Osteocyte (in vitro differentiated cells): ENCODE measurements at regions not wholly inside any gene's neighbourhood (a gene's known extent, or its start where the extent isn't known, plus 50 kb on each side); places are given as distances from the start of the nearest gene placed in this dataset.
"Not testable (repeated sequence)": the region's sequence is repeated elsewhere in the genome, so short reads cannot be mapped to it uniquely, and the experiment has no call there.

Source experiments
- DNase-seq: peaks from one replicate; pipeline ENCODE4 v3.0.0; 2021; ENCODE audit warnings: mixed read lengths; ENCODE audit not compliant: unreplicated experiment; ENCODE audit errors: extremely low spot score
- H3K27ac Mint-ChIP-seq: one replicate; pipeline ENCODE4 v1.8.0; 2021; ENCODE audit warnings: mild to moderate bottlenecking, mixed read lengths; ENCODE audit not compliant: unreplicated experiment
- H3K27me3 Mint-ChIP-seq: one replicate; pipeline ENCODE4 v1.8.0; 2021; ENCODE audit warnings: mixed read lengths; ENCODE audit not compliant: unreplicated experiment
- H3K36me3 Mint-ChIP-seq: one replicate; pipeline ENCODE4 v1.8.0; 2021; ENCODE audit warnings: mixed read lengths; ENCODE audit not compliant: unreplicated experiment
- H3K4me1 Mint-ChIP-seq: one replicate; pipeline ENCODE4 v1.8.0; 2021; ENCODE audit warnings: mixed read lengths; ENCODE audit not compliant: unreplicated experiment
- H3K4me3 Mint-ChIP-seq: one replicate; pipeline ENCODE4 v1.8.0; 2021; ENCODE audit warnings: mild to moderate bottlenecking, moderate library complexity, mixed read lengths; ENCODE audit not compliant: unreplicated experiment
- H3K9me3 Mint-ChIP-seq: one replicate; pipeline ENCODE4 v1.8.0; 2021; ENCODE audit warnings: mixed read lengths; ENCODE audit not compliant: unreplicated experiment
- CTCF ChIP-seq: fragments of 200-600 bp; sonication (generic); IDR thresholded peaks from 2 replicates; pipeline ENCODE4 v1.5.0; 2021; ENCODE audit warnings: antibody characterized with exemption, mild to moderate bottlenecking, moderate library complexity

- no peak for DNase-seq
- no peak overlapping the region for H3K4me3 Mint-ChIP-seq
- H3K36me3 Mint-ChIP-seq, result peaks cover 2% of the 10 kb centered on the region
- peaks cover 3% of the 10 kb centered on the region for H3K4me1 Mint-ChIP-seq
- H3K27me3 Mint-ChIP-seq, result no peaks in the 10 kb centered on the region
- no peak overlapping the region for H3K27ac Mint-ChIP-seq
- H3K9me3 Mint-ChIP-seq, result peaks cover 6% of the 10 kb centered on the region
- no peak for TF ChIP-seq CTCF
Observed at GRCh38 chr4:66482186-66482585, 811.9 kb upstream of the EPHA5 start.

GRCh38 chr4:66475596-66475995, 805.3 kb upstream of the EPHA5 start:
- no peak for DNase-seq
- Mint-ChIP-seq H3K27me3 (no peaks in the 10 kb centered on the region), H3K36me3 (peaks cover 6% of the 10 kb centered on the region), H3K4me1 (no peaks in the 10 kb centered on the region), H3K4me3 (no peak overlapping the region), H3K27ac (no peak overlapping the region), H3K9me3 (peaks cover 15% of the 10 kb centered on the region)
- TF ChIP-seq CTCF, result no peak

- TF ChIP-seq CTCF, result no peak
- H3K27ac Mint-ChIP-seq, result no peak overlapping the region
- no peak for DNase-seq
- peaks cover 4% of the 10 kb centered on the region for H3K36me3 Mint-ChIP-seq
- no peak overlapping the region for H3K4me3 Mint-ChIP-seq
- H3K4me1 Mint-ChIP-seq, result no peaks in the 10 kb centered on the region
- H3K9me3 Mint-ChIP-seq, result peaks cover 10% of the 10 kb centered on the region
- no peaks in the 10 kb centered on the region for H3K27me3 Mint-ChIP-seq
Observed at GRCh38 chr4:66465111-66465510, 794.8 kb upstream of the EPHA5 start.

- H3K9me3 Mint-ChIP-seq, result peaks cover 10% of the 10 kb centered on the region
- not testable (repeated sequence) for H3K36me3 Mint-ChIP-seq, H3K27me3 Mint-ChIP-seq, H3K4me1 Mint-ChIP-seq, DNase-seq, H3K4me3 Mint-ChIP-seq, H3K27ac Mint-ChIP-seq
Observed at GRCh38 chr4:66462890-66463289, 792.6 kb upstream of the EPHA5 start.

DNA sequence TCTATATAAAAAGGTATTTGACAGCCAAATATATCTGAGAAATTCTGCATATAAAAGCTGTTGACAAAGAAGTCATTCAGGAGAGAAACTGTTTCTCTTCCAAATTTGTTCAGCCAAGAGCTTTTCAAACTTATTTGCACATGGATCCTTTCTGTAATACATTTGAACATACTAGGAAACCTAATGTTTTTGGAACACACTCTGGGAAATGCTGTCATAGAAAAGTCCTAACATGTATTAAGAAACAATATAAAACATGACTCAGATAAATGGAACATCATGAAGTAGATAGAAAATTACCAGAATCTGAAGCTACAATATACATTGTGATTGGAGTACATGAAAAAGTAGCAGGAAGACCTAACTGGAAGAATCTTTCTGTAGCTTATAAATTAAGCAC, 781.5 kb upstream of the EPHA5 start:
- no peaks in the 10 kb centered on the region for H3K4me1 Mint-ChIP-seq
- DNase-seq, result no peak
- no peaks in the 10 kb centered on the region for H3K36me3 Mint-ChIP-seq
- H3K27me3 Mint-ChIP-seq, result no peaks in the 10 kb centered on the region
- TF ChIP-seq CTCF, result no peak
- no peak overlapping the region for H3K27ac Mint-ChIP-seq
- peaks cover 13% of the 10 kb centered on the region for H3K9me3 Mint-ChIP-seq
- no peak overlapping the region for H3K4me3 Mint-ChIP-seq

DNA sequence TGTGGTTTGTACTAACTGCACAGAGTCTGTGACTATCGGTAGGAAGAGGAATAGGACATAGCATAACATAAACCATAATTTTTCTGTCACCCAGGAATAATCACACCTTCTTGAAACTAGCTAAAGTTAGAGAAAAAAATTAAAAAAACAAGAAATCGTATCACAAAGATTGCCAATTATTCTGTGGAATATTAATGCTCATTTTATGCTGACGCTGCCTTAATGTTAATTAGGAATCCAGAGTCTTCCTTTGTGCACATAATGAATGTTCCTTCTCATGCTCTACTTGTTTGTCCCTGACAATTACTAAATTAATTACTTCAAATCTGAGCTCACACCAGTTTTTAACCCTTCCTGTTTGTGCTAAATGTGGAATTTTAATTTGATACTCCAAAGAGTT, 772.7 kb upstream of the EPHA5 start:
- Mint-ChIP-seq H3K27ac (no peak overlapping the region), H3K36me3 (no peaks in the 10 kb centered on the region), H3K27me3 (no peaks in the 10 kb centered on the region), H3K9me3 (no peaks in the 10 kb centered on the region), H3K4me1 (no peaks in the 10 kb centered on the region), H3K4me3 (no peak overlapping the region)
- no peak for DNase-seq
- TF ChIP-seq CTCF, result no peak
